SKM-1 treated with dmso at 0.1 percent for 144 hours (cell line): ENCODE measurements at regions not wholly inside any gene's neighbourhood (a gene's known extent, or its start where the extent isn't known, plus 50 kb on each side); places are given as distances from the start of the nearest gene placed in this dataset.

ENCODE experiments used
- DNase-seq: peaks from one replicate; lab custom pipeline; 2025; ENCODE audit not compliant: unreplicated experiment; lab: John Stamatoyannopoulos, UW

- no peak for DNase-seq
Measured at GRCh38 chr10:3357737-3358136, 185.2 kb upstream of the PITRM1 start.

GRCh38 chr10:3355536-3355935 is 183.0 kb upstream of the PITRM1 start:
- DNase-seq = no peak

- peak; percentile 2 for DNase-seq
Measured at GRCh38 chr10:3354174-3354900, 181.8 kb upstream of the PITRM1 start.

DNA sequence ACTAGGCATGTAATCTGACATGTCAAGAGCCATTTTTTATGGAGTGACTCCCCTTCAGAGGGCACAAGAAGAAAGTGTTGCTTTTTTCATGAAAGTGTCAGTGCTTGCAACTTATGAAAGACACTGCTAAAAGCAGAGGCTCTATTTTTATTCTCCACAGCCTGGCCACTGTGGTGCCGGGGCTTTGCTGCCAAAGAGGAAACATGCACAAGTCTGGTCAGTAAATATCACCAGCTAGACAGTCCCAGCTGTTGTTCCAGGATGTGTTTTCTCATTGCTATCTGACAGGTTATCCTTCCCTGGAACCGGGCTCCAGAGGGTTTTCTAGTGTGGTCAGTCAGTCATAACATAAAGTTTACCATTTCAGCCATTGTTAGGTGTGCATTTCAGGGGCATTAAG is 180.7 kb upstream of the PITRM1 start:
- DNase-seq = no peak

GRCh38 chr10:3350617-3351258 is 178.2 kb upstream of the PITRM1 start:
- no peak for DNase-seq

DNA sequence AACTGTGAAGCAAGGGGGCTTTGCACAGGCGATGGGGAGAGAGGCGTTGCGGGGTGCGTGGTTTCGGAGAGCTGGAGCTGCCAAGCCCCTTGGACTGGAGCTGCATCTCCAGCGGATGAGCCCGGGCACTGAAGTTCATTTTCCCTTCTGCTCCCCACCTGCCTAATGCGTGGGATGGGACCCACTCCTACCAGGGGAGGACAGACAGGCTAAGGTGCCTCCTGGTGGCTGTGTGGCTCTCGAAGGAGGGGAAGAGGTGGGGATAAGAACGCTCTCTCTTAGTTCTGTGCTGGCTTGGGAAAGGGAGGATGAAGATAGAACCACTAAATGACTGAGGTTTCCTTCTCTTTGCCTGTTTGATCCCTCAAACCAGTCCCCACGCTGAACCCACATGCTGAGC is 177.6 kb upstream of the PITRM1 start:
- DNase-seq = no peak

GRCh38 chr10:3348564-3348963 is 176.0 kb upstream of the PITRM1 start:
- DNase-seq = no peak

GRCh38 chr10:3347413-3348182 is 175.0 kb upstream of the PITRM1 start:
- no peak for DNase-seq

- no peak for DNase-seq
Measured at GRCh38 chr10:3346851-3347250, 174.3 kb upstream of the PITRM1 start.

DNA sequence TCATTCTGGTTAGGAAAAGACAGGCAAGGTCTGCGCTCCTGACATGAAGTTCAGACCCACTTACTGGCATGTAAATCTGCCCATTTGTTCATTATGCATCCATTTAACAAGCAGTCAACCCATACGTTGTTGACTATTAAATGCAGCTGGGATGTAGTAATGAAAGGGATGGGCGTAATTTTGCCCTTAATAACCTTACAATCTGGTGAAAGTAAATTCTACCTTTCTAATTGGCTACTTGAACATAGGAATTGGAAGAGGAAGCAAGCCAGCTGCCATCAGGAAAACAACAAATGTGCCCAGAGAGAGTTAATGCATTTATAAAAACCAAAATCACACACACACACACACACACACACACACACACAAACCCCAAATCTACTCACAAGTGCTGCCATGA is 170.2 kb upstream of the PITRM1 start:
- DNase-seq = no peak

DNA sequence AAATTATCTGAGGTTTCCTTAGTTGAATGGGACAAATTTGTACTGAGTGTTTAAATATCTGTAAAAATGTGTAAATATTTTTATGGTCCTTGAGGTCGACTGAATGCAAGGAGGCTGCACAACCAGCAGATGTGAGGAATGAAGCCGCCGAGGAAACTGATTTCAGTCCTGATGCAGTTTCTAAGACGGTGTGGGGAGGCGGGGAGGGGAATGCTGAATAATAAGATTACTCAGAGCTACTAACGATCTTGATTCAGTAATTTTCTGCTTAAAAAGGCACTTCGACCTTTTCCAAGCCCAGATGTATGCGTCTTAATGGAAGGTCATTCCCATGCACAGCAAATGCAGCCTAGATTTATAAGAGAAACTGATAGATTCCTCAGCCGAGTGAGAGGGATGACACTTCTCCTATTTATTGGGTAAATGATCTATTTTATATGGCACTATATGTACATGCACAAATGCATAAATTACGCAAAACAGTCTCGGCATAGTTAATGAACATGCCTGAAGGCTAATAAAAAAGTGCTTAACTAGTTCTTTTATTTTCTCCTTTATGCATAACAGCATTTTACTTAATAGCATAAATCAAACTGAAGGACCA is 167.6 kb upstream of the PITRM1 start:
- DNase-seq = no peak

DNA sequence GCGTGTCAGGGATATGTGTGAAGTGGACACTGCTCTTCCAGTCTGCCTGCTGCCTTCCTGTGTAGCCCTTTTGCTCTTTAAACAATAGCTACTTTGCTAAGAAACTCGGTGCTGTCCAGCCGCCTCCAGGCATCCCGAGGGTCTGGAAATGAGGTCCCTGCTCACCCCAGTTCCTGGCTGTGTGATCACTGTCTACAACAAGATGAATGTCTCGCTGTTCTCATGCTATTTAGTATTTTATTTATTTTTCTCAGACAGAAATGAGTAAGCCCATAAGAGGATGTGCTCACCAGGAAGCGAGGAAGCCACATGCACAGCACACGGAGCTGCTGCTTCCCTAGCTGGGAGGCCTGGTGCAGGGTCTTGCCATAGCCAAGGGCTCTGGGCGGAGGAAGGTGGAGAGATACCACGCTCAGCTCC is 167.0 kb upstream of the PITRM1 start:
- DNase-seq = no peak

DNA sequence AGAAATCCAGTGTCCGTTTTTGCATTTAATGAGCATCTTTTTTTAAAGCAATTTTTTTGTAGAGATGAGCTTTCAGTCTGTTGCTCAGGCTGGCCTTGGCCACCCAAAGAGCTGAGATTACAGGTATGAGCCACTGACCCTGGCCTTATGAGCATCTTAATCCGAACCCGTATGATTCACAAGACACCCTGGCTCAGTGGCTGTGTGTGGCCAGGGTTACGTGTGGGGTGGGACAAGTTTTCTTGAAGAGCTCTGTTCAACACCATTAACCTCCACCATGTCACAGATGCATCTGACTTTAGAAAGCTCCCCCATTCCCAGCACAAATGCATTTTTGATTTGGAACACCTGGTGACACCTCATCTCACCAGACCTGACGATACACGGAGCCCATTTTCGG is 166.5 kb upstream of the PITRM1 start:
- no peak for DNase-seq

GRCh38 chr10:3337741-3338140 is 165.2 kb upstream of the PITRM1 start:
- no peak for DNase-seq

DNA sequence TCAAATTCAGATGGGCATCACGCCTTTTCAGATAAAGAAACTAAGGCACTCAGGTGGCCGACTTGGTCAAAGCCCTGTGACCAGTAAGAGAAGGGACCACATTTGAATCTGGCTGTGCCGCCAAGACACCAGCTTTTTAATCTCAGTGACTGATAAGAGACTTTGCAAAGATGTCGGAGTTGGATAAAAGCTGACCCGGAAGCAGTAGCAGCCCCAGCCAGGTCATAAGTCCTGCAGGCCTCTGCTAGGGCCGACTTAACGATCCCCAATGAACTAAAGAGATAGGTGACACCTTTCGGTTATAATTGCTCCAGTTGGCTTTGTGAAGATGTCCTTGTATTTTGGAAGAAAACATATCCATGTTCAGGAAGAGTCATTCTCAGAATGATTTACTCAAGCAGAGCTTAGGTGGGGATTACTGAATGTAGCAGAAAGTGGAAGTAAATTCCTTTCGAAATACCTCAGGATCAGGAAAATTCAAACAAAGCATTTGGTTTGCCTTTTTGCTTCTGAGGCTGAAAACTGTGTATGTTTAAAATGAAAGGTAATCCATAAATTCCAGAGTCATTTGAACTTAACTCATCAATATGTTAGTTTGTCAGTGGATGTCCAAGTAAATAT is 164.2 kb upstream of the PITRM1 start:
- no peak for DNase-seq

DNA sequence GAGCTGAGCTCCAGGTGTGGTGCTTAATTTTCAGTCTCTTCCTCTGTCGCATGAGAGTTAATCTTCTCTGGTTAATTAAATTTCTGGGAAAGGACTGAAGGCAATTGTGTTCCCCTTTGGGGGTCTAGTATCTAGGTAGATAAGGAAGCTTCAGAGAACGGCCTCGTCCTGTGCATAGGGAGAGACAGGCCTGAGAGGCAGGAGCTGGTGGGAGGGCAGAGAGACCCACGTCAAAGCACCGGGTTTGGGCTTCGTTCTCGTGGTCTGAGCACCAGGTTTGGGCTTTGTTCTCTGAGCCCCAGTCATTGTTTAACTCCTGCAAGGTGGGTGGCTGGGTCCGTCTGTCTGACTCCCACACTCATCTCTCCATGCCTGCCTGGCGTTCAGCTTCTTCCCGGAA is 160.8 kb upstream of the PITRM1 start:
- no peak for DNase-seq

- DNase-seq = no peak
Measured at GRCh38 chr10:3331690-3332230, 159.2 kb upstream of the PITRM1 start.

- DNase-seq = no peak
Measured at GRCh38 chr10:3331187-3331586, 158.6 kb upstream of the PITRM1 start.

- no peak for DNase-seq
Measured at GRCh38 chr10:3330663-3331062, 158.1 kb upstream of the PITRM1 start.

DNA sequence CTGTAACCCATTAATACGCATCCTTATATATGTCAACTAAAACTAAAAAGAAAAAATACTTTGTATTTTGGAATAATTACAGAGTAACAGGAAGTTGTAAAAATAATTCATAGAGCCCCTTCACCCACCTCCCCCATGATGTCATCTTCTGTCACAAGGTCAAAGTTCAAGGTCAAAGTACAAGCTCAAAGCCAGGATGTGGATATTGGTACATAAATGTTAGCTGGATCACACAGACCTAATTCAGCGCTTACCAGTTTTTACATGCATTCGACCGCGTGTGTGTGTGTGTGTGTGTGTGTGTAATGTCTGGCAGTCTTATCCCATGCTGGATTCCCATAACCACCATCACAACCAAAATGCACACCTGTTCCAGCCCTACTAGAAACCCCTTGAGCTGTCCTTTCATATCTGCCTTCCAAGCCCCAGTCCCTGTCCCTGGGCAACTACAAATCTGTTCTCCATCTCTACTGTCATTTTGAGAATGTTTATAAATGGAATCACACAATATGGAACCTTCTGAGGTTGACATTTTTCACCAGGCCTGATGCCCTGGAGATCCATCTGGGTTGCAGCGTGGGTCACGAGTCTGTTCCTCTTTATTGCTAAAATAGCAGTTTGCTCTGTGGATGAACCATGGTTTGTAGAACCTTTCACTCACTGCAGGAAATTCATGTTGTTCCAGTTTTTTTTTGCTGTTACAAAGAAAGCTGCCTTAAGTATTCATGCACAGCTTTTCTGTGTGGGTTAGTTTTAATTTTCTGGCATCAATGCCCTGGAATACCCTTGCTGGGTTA is 153.6 kb upstream of the PITRM1 start:
- DNase-seq = no peak
